HepG2 (cell line): ENCODE measurements at regions not wholly inside any gene's neighbourhood (a gene's known extent, or its start where the extent isn't known, plus 50 kb on each side); places are given as distances from the start of the nearest gene placed in this dataset.

Experiments
- ATAC-seq: fragments of 200-7000 bp; cut with Tn5 transposase; 3 replicates; pipeline ENCODE4 v1.9.1; 2020; ENCODE audit warnings: mild to moderate bottlenecking, moderate library complexity
- BruUV-seq: library from RNA; stranded (reverse); fragments of 400-500 nt; replicated peaks from 2 replicates; lab custom pipeline; 2021; lab: Mats Ljungman, UMichigan
- CTCF ChIA-PET: fragments of 300-600 bp; formaldehyde crosslinking; extraction: SDS; loops from one replicate; lab custom pipeline; 2021; ENCODE audit warnings: low total read pairs, inconsistent platforms, low intra/inter-chr PET ratio; lab: Yijun Ruan, JAX
- POLR2A ChIA-PET: fragments of 350-600 bp; sonication (Branson Sonifier 250); formaldehyde crosslinking; loops from one replicate; lab custom pipeline; 2020; ENCODE audit warnings: antibody characterized with exemption, inconsistent platforms; lab: Yijun Ruan, JAX
- DNase-seq: peaks from one replicate; pipeline ENCODE4 v3.0.0-alpha.2; 2015; ENCODE audit warnings: low spot score
- FAIRE-seq: peaks from 3 replicates; lab custom pipeline; 2011; peaks lifted over from hg19 to GRCh38; lab: Jason Lieb, UNC
- H2AFZ ChIP-seq: one replicate; pipeline ENCODE4 v1.6.1; 2011; ENCODE audit warnings: low read length, inconsistent platforms
- H3K27ac ChIP-seq: fragments of 300-600 bp; 3 replicates; pipeline ENCODE4 v1.8.0; 2011; ENCODE audit warnings: mixed run types, mild to moderate bottlenecking, mixed read lengths, low read length, inconsistent platforms; ENCODE audit not compliant: insufficient read depth; ENCODE audit errors: extremely low read length
- H3K27me3 ChIP-seq, 2 experiments: fragments of 200-600 bp in 1 of 2; 2 replicates in 1 of 2; 3 replicates in 1 of 2; pipeline versions ENCODE4 v1.6.0 to v1.8.0; 2011; ENCODE audit warnings: low read length in 2 of 2, mild to moderate bottlenecking in 2 of 2, moderate library complexity in 2 of 2, inconsistent platforms in 1 of 2; ENCODE audit not compliant: insufficient read depth in 2 of 2, control insufficient read depth in 1 of 2
- H3K36me3 ChIP-seq, 2 experiments: fragments of 200-600 bp in 1 of 2; replicated peaks in 1 of 2; 2 replicates in 1 of 2; 3 replicates in 1 of 2; pipeline versions ENCODE4 v1.5.1 to v1.8.0; 2011; ENCODE audit warnings: low read length in 2 of 2, inconsistent platforms in 1 of 2; ENCODE audit not compliant: insufficient read depth in 2 of 2, control insufficient read depth in 1 of 2
- H3K4me1 ChIP-seq: 2 replicates; pipeline ENCODE4 v1.5.1; 2012; ENCODE audit warnings: low read length, inconsistent platforms; ENCODE audit not compliant: insufficient read depth
- H3K4me2 ChIP-seq: 2 replicates; pipeline ENCODE4 v1.6.0; 2011; ENCODE audit warnings: low read depth, low read length, inconsistent platforms
- H3K4me3 ChIP-seq, 3 experiments: fragments of 200-600 bp in 1 of 3; sonication (generic), shearing (Covaris generic) in 1 of 3; replicated peaks in 1 of 3; 2 replicates each; pipeline ENCODE4 v1.5.1; 2011 to 2016; ENCODE audit warnings: low read length in 3 of 3, inconsistent platforms in 2 of 3, low read depth in 2 of 3, mild to moderate bottlenecking in 2 of 3, control low read depth in 1 of 3, mixed read lengths in 1 of 3; ENCODE audit not compliant: insufficient read depth in 1 of 3
- H3K79me2 ChIP-seq: one replicate; pipeline ENCODE4 v1.6.1; 2011; ENCODE audit warnings: low read length, inconsistent platforms; ENCODE audit not compliant: insufficient read depth
- H3K9ac ChIP-seq: 2 replicates; pipeline ENCODE4 v1.6.0; 2011; ENCODE audit warnings: mild to moderate bottlenecking, low read depth, low read length, inconsistent platforms; ENCODE audit not compliant: insufficient read depth
- H3K9me3 ChIP-seq: 2 replicates; pipeline ENCODE4 v1.5.1; 2012; ENCODE audit warnings: mild to moderate bottlenecking, low read length
- H4K20me1 ChIP-seq: 2 replicates; pipeline ENCODE4 v1.6.0; 2011; ENCODE audit warnings: inconsistent platforms, mild to moderate bottlenecking, low read length, moderate library complexity; ENCODE audit not compliant: insufficient read depth
- BORCS8-MEF2B ChIP-seq: sonication (generic); formaldehyde crosslinking; IDR thresholded peaks from 2 replicates; pipeline ENCODE4 v1.8.0; 2022; ENCODE audit warnings: mild to moderate bottlenecking, missing genetic modification reagents
- HNRNPH1 ChIP-seq: fragments of 200-400 bp; formaldehyde crosslinking; optimal IDR thresholded peaks from 2 replicates; pipeline ENCODE3; 2017; ENCODE audit warnings: mild to moderate bottlenecking, low read depth, low read length
- NFE2L1 ChIP-seq: sonication (generic); formaldehyde crosslinking; IDR thresholded peaks from 2 replicates; pipeline ENCODE4 v1.4.0; 2020; ENCODE audit warnings: missing genetic modification reagents, mild to moderate bottlenecking, borderline replicate concordance
- NR1H2 ChIP-seq: sonication (generic); formaldehyde crosslinking; IDR thresholded peaks from 2 replicates; pipeline ENCODE4 v1.8.1; 2022; ENCODE audit warnings: low read depth, missing genetic modification reagents, borderline replicate concordance
- SETDB1 ChIP-seq: sonication (generic); formaldehyde crosslinking; IDR thresholded peaks from 2 replicates; pipeline ENCODE4 v1.5.1; 2020; ENCODE audit warnings: missing genetic modification reagents, mild to moderate bottlenecking, borderline replicate concordance
- SKIL ChIP-seq: sonication (generic); formaldehyde crosslinking; IDR thresholded peaks from 2 replicates; pipeline ENCODE4 v1.8.0; 2022; ENCODE audit warnings: missing genetic modification reagents, mild to moderate bottlenecking, moderate library complexity, borderline replicate concordance
- TAF1 ChIP-seq: sonication (generic); formaldehyde crosslinking; IDR thresholded peaks from 2 replicates; pipeline ENCODE4 v1.4.0; 2020; ENCODE audit warnings: missing genetic modification reagents
- ZFP90 ChIP-seq: sonication (generic); formaldehyde crosslinking; IDR thresholded peaks from 2 replicates; pipeline ENCODE4 v1.8.0; 2022; ENCODE audit warnings: missing genetic modification reagents, mild to moderate bottlenecking, inconsistent platforms, borderline replicate concordance
- ZNF337 ChIP-seq: sonication (generic); formaldehyde crosslinking; IDR thresholded peaks from 2 replicates; pipeline ENCODE4 v1.5.1; 2020; ENCODE audit warnings: missing genetic modification reagents, low read depth, mild to moderate bottlenecking, borderline replicate concordance
- ZNF562 ChIP-seq: sonication (generic); formaldehyde crosslinking; IDR thresholded peaks from 2 replicates; pipeline ENCODE4 v1.8.0; 2022; ENCODE audit warnings: missing genetic modification reagents, borderline replicate concordance
- ZSCAN30 ChIP-seq: sonication (generic); formaldehyde crosslinking; IDR thresholded peaks from 2 replicates; pipeline ENCODE4 v1.5.0; 2020; ENCODE audit warnings: mild to moderate bottlenecking, missing genetic modification reagents
- in situ Hi-C: cut with HindIII; loops from 2 replicates; pipeline ENCODE4 v1.10.0; 2017; ENCODE audit warnings: low pct_unique_long_range_greater_than_20kb; ENCODE audit not compliant: extremely low pct_ligation_motif_present
- intact Hi-C: fragments of 100-400 bp; cut with micrococcal nuclease; formaldehyde crosslinking; loops from one replicate; pipeline ENCODE4 v1.10.0; 2022; ENCODE audit not compliant: unreplicated experiment
- TF ChIP-seq, protein P1 (sequence below), 2 experiments: sonication (generic) in 1 of 2; formaldehyde crosslinking in 1 of 2; IDR thresholded peaks; 2 replicates each; pipeline versions ENCODE4 v1.4.0 to v1.6.1; 2018 to 2020; ENCODE audit warnings: missing genetic modification reagents in 2 of 2, borderline replicate concordance in 1 of 2, low read depth in 1 of 2, mild to moderate bottlenecking in 1 of 2, missing biosample characterization in 1 of 2

- no peaks in the 10 kb centered on the region for H3K4me1 ChIP-seq
Measured at GRCh38 chr2:34199971-34200370, 600.9 kb upstream of the FAM98A start.

More at GRCh38 chr2:34199971-34200370, 600.9 kb upstream of the FAM98A start:
- H3K4me3 ChIP-seq = no peak overlapping the region
- H2AFZ ChIP-seq = no peak overlapping the region
- no peaks in the 10 kb centered on the region for H3K79me2 ChIP-seq
- ChIA-PET CTCF (no interaction called here), POLR2A (no interaction called here)
- H3K9me3 ChIP-seq = peaks cover 88% of the 10 kb centered on the region
- in situ Hi-C loops = no loop called here
- ATAC-seq = no peak
- H3K27ac ChIP-seq = no peak overlapping the region
- H3K9ac ChIP-seq = no peak overlapping the region
- no peak overlapping the region for H3K4me2 ChIP-seq
- no peak for FAIRE-seq
- no peaks in the 10 kb centered on the region for H3K27me3 ChIP-seq
- no peaks in the 10 kb centered on the region for H3K36me3 ChIP-seq
- DNase-seq = no peak
- no peaks in the 10 kb centered on the region for H4K20me1 ChIP-seq
- TF ChIP-seq HNRNPH1 (no peak), SETDB1 (CRISPR knock-in tag) (no peak), SKIL (CRISPR knock-in tag) (no peak), ZNF562 (CRISPR knock-in tag) (no peak), NFE2L1 (no peak), BORCS8-MEF2B (CRISPR knock-in tag) (no peak), ZFP90 (CRISPR knock-in tag) (no peak), ZSCAN30 (CRISPR knock-in tag) (no peak), NR1H2 (no peak), ZNF337 (CRISPR knock-in tag) (no peak), TAF1 (CRISPR knock-in tag) (no peak)
- TF ChIP-seq, protein P1, sequence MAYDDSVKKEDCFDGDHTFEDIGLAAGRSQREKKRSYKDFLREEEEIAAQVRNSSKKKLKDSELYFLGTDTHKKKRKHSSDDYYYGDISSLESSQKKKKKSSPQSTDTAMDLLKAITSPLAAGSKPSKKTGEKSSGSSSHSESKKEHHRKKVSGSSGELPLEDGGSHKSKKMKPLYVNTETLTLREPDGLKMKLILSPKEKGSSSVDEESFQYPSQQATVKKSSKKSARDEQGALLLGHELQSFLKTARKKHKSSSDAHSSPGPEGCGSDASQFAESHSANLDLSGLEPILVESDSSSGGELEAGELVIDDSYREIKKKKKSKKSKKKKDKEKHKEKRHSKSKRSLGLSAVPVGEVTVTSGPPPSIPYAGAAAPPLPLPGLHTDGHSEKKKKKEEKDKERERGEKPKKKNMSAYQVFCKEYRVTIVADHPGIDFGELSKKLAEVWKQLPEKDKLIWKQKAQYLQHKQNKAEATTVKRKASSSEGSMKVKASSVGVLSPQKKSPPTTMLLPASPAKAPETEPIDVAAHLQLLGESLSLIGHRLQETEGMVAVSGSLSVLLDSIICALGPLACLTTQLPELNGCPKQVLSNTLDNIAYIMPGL (CRISPR knock-in tag; IDR thresholded peaks at IDR 0.05; ENCODE audit: borderline replicate concordance in 1 of 2, low read depth in 1 of 2) = no peak
- TF ChIP-seq, all 625 proteins: peak for 0
- no TSS peak for BruUV-seq
- intact Hi-C loops = no loop called here
